Stimulated activated naive CD8-positive, alpha-beta T cell treated with anti-CD3 and anti-CD28 coated beads, Interleukin-15, amount 100 ng/mL, for 72 hours (primary cell): ENCODE measurements at regions not wholly inside any gene's neighbourhood (a gene's known extent, or its start where the extent isn't known, plus 50 kb on each side); places are given as distances from the start of the nearest gene placed in this dataset.

Experiments
- ATAC-seq: fragments of 150-1000 bp; cut with Tn5 transposase; 2 replicates; pipeline ENCODE4 v1.10.0; 2021; ENCODE audit warnings: mild to moderate bottlenecking, moderate library complexity
- DNase-seq, 2 donors: peaks; one replicate each; pipeline ENCODE4 v3.0.0; 2021 to 2022
- H3K27ac Mint-ChIP-seq, 2 donors: one replicate each; pipeline ENCODE4 v1.8.0; 2022; ENCODE audit warnings: mild to moderate bottlenecking in 2 of 2, mixed read lengths in 2 of 2, moderate library complexity in 2 of 2
- H3K27me3 Mint-ChIP-seq: one replicate; pipeline ENCODE4 v1.8.0; 2022; ENCODE audit warnings: mixed read lengths
- H3K4me1 Mint-ChIP-seq: one replicate; pipeline ENCODE4 v1.8.0; 2022; ENCODE audit warnings: mild to moderate bottlenecking, mixed read lengths
- H3K4me3 Mint-ChIP-seq, 2 donors: one replicate each; pipeline ENCODE4 v1.8.0; 2022; ENCODE audit warnings: mild to moderate bottlenecking in 2 of 2, mixed read lengths in 2 of 2, moderate library complexity in 1 of 2
- H3K9me3 Mint-ChIP-seq, 2 donors: one replicate each; pipeline ENCODE4 v1.8.0; 2022; ENCODE audit warnings: mixed read lengths in 2 of 2

DNA sequence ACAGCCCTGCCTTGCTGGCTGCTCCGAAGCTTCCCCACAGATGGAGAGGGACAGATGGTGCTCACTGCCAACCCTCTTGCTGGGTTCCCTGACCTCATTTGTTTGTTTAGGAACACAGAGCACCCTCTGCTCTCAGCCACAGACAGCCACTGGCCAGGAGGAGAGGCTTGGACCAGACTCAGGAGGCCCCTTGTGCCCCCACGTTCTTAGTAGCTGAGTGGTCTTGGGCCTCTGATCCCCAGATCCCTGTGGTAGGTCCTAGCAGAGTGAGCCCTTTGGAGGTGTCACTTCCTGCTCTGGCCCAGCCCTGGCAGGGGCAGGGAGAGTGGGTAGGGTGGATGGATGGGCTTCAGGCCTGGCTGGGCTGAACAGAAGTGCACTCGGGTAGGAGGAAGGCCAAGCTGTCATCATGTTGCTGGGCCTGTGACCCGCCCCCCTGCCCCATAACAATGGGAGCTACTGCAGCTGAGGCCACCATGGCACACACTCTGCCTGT is 84.0 kb downstream of the DHCR7 start:
- no peaks in the 10 kb centered on the region for H3K9me3 Mint-ChIP-seq
- H3K4me1 Mint-ChIP-seq = no peaks in the 10 kb centered on the region
- no peak for ATAC-seq
- H3K4me3 Mint-ChIP-seq = no peak overlapping the region
- DNase-seq = no peak
- no peak overlapping the region for H3K27ac Mint-ChIP-seq
- H3K27me3 Mint-ChIP-seq = no peaks in the 10 kb centered on the region

DNA sequence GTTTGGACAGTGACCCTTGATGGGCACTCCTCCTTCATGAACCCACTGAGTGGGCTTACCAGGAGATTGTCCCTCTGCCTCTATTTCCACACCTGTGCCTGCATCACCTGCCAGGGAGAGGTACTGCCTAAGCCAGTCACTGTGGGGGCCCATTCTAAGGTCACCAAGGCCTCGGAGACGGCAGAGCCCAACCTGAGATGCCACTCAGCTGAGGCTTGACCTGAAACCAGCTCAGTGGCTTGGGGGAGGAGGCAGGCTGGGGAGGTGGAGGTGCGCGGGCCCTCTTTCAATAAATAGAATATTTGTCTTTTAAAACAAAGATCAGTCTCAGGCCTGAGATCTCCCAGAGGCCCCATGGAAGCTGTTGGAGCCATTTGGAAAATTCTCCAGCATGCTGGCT is 84.5 kb downstream of the DHCR7 start:
- no peaks in the 10 kb centered on the region for H3K9me3 Mint-ChIP-seq
- no peak overlapping the region for H3K4me3 Mint-ChIP-seq
- ATAC-seq (no peak), DNase-seq (no peak)
- H3K27ac Mint-ChIP-seq = no peak overlapping the region
- no peaks in the 10 kb centered on the region for H3K4me1 Mint-ChIP-seq
- H3K27me3 Mint-ChIP-seq = no peaks in the 10 kb centered on the region

DNA sequence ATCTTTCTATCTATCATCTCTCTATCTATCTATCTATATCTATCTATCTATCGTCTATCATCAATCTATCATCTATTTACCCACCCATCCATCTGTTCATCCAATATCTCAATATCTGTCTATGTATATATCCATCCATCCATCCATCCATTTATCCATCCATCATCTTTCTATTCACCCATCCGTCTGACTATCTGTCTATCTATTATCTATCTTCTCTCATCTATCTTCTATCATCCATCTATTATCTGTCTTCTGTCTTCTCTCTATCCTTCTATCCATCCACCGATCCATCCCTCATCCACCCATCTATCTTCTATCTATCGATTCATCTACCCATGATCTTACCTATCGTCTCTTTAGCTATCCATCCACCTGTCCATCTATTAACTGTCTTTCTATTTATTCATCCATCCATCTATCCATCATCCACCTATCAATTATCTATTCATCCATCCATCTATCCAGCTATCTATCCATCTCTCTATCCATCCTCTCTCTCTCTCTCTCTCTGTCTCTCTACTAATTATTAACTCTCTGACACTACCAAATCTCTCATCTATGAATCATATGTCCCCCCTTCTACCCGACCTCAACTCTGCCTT is 89.1 kb downstream of the DHCR7 start:
- H3K4me1 Mint-ChIP-seq = no peaks in the 10 kb centered on the region
- no peak for DNase-seq
- H3K4me3 Mint-ChIP-seq = no peak overlapping the region
- no peak for ATAC-seq
- no peak overlapping the region for H3K27ac Mint-ChIP-seq
- no peaks in the 10 kb centered on the region for H3K9me3 Mint-ChIP-seq
- no peaks in the 10 kb centered on the region for H3K27me3 Mint-ChIP-seq

DNA sequence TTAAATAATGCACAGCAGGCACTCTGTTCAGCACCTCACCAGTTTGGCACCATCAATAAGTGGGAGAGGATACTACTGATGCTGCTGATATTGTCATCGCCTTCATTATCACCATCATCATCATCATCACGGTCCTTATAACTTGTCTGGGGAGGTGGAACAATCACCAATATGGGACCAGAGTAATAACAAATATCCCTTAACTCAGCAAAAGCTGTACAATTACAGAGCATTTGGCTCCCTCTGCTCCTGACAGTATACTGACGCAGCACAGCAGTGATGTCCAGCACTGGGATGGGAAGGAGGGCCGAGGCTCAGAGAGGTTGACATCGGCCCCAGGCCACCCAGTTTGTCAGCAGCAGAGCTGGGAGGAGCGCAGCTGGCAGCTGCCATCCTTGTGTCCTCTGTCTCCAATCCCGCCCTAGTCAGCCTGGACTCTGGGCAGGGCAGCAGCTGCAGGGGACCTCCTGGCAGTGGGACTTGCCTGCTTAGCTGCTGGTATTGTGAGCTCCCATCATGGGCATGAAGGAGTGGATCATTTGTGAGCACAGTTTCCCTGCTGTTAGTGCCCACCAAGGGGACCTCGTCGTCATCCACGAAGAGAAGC is 90.0 kb downstream of the DHCR7 start:
- H3K9me3 Mint-ChIP-seq = no peaks in the 10 kb centered on the region

DNA sequence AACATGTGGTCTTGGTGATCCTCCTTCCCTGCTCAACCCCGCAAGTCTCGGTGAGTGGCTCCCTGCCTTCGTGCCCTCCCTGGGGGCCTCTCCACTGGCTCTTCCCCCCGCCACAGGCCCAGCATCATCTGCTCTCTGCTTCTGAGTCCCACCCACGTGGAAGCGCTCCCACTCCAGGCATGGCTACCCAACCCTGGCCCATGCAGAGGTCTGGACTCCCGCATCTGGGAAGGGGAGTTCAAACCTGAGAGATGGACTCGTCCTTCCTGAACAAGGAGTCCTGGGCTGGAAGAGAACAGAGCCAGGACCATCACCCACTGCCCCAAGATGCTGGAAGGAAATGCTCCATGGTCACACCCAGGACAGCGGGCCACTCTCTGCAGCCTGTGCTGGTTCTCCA is 90.8 kb downstream of the DHCR7 start:
- Mint-ChIP-seq H3K4me3 (no peak overlapping the region), H3K4me1 (no peaks in the 10 kb centered on the region), H3K27me3 (peaks cover 9% of the 10 kb centered on the region), H3K27ac (peak overlapping the region in 1 of 2 donors; percentile 30), H3K9me3 (no peaks in the 10 kb centered on the region)
- ATAC-seq (no peak), DNase-seq (no peak)

More for the DNA sequence above, 90.0 kb downstream of the DHCR7 start:
- no peak for ATAC-seq
- H3K27ac Mint-ChIP-seq = no peak overlapping the region
- H3K4me1 Mint-ChIP-seq = no peaks in the 10 kb centered on the region
- DNase-seq = no peak
- no peak overlapping the region for H3K4me3 Mint-ChIP-seq
- peaks cover 1% of the 10 kb centered on the region for H3K27me3 Mint-ChIP-seq

DNA sequence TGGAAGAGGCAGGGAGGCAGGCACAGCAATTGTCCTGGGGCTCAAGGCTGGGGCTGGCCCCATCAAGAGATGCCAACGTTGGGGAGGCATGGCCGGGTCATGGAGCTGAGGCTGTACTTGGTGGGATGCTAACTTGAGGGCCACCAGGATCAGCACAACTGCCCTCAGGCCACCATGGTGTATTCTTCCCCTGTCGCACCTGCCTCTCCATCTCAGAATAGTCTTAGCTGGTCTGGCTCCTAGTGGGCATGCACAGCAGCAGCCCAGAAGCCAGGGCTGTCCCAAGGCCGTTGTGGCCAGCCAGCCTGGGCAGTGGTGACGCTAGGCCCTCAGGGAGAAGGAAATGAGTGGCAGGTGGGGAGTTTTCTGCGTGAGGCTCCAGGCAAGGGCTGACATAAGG is 91.3 kb downstream of the DHCR7 start:
- no peaks in the 10 kb centered on the region for H3K4me1 Mint-ChIP-seq
- ATAC-seq = no peak
- no peaks in the 10 kb centered on the region for H3K9me3 Mint-ChIP-seq
- H3K27me3 Mint-ChIP-seq = peaks cover 9% of the 10 kb centered on the region
- H3K27ac Mint-ChIP-seq = no peak overlapping the region
- DNase-seq = no peak
- no peak overlapping the region for H3K4me3 Mint-ChIP-seq

DNA sequence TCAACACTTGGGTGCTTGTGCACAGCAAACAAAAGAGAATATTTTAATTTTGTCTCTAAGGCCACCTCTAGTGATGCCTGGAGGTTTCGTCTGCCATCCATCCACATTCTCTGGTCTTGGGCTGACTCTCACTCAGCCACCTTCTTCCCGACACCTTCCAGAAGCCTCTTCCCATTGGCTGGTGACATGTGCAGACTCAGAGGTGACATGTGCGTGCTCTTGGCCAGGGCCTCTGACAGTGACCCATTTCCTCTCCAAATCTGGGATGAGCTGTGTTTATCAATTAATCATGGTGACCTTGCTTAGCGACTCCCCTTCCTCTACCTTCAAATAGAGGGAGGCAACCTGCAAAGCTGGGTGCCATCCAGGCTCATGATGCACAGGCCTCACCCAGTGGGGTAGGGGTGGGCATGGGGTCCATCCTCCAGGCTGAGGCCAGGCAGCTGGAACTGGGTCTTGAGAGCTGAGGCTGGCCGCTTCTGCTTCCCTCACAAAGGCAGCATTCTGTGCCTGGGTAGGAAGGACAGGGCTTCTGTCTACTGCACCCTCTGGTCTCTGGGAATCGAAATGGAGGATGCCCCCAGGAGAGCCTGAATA is 91.8 kb downstream of the DHCR7 start:
- Mint-ChIP-seq H3K27me3 (peaks cover 9% of the 10 kb centered on the region), H3K27ac (no peak overlapping the region), H3K4me3 (no peak overlapping the region), H3K9me3 (no peaks in the 10 kb centered on the region), H3K4me1 (no peaks in the 10 kb centered on the region)
- DNase-seq = no peak
- ATAC-seq = no peak

DNA sequence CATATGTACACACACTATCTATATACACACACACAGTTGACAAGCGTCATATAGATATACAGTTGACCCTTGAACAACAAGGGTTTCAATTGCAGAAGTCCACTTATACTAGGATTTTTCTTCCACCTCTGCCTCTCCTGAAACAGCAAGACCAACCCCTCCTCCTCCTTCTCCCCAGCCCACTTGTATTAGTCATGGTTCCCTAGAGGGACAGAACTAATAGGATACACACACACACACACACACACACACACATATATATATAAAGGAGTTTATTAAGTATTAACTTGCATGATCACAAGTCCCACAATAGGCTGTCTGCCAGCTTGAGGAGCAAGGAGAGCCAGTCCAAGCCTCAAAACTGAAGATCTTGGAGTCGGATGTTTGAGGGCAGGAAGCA is 92.9 kb downstream of the DHCR7 start:
- H3K4me1 Mint-ChIP-seq = no peaks in the 10 kb centered on the region
- no peak overlapping the region for H3K4me3 Mint-ChIP-seq
- H3K9me3 Mint-ChIP-seq = no peaks in the 10 kb centered on the region
- H3K27ac Mint-ChIP-seq = no peak overlapping the region
- ATAC-seq (no peak), DNase-seq (no peak)
- H3K27me3 Mint-ChIP-seq = peaks cover 9% of the 10 kb centered on the region

DNA sequence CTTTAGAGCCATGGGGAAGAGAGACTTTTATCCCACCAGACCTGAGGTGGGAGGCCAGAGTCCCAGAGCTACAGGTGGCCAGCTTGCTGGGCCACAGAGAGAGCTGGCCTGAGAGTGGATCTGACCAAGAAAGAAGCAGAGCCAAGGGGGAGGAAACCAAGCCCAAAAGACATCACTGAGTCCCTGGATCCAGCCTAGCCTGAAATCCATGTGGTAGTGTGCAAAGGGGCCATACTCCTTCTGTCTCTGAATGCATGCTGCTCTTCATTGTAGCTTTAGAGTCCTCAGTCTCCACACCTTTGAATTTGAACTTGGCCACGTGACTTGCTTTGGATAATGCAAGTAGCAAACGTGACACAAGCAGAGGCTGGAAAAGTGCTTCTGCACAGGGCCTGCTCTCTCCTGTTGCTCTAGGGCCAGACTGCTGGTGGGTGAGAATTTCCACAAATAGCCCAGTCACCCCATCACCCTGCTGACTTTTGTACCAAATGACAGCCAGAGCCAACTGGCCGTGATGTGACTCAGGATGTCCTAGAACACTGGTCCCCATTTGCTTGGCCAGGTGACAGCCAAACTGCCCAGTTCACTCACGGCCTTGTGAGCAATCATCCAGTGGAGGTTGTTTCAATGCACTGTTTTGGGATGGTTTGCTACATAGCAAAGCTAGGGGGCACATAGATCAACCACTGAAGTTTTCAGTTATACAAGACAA is 93.6 kb downstream of the DHCR7 start:
- no peaks in the 10 kb centered on the region for H3K9me3 Mint-ChIP-seq
- H3K27me3 Mint-ChIP-seq = peaks cover 14% of the 10 kb centered on the region
- DNase-seq (no peak), ATAC-seq (no peak)
- no peak overlapping the region for H3K27ac Mint-ChIP-seq
- H3K4me3 Mint-ChIP-seq = no peak overlapping the region
- no peaks in the 10 kb centered on the region for H3K4me1 Mint-ChIP-seq

DNA sequence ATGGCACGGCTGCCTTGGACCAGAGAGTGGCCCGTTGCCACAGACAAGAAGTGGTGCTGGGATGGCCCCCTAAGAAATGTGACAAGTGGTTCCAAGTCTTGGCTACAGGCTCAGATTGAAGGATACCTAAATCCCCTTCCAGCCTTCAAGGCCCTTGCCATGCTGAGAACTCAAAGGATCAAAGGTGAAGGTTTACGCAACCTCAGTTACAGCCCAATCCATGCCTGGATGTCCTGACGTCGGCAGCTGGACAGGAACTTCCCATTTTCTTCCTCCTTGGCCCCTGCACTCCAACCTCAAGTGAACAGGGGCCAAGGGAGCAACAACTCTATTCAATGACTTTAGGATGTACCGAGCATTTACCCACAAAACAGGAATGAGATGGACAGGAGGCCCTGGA is 95.4 kb downstream of the DHCR7 start:
- no peak overlapping the region for H3K27ac Mint-ChIP-seq
- no peaks in the 10 kb centered on the region for H3K9me3 Mint-ChIP-seq
- no peaks in the 10 kb centered on the region for H3K4me1 Mint-ChIP-seq
- no peak overlapping the region for H3K4me3 Mint-ChIP-seq
- DNase-seq (no peak), ATAC-seq (no peak)
- peaks cover 18% of the 10 kb centered on the region for H3K27me3 Mint-ChIP-seq

DNA sequence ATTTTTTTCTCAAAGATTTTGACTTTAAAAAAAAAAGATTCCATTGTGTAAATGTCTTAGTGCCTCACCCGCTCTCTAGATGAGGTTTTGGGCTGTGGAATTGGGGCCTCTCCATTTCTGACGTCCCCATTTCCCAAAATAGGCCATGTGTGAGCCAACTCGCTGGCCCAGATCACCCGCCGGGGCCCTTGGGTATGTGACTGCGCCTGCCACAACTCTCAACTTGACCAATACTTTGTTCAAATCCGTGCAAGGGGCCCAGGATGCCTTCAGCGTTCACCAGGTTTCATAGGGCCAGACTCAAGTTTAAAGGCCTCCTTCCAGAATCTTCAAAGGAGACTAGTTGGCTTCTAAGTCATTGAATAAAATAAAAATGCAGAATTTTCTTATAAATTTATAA is 96.0 kb downstream of the DHCR7 start:
- Mint-ChIP-seq H3K4me1 (no peaks in the 10 kb centered on the region), H3K4me3 (no peak overlapping the region), H3K27me3 (peaks cover 18% of the 10 kb centered on the region), H3K27ac (no peak overlapping the region), H3K9me3 (no peaks in the 10 kb centered on the region)
- ATAC-seq (no peak), DNase-seq (no peak)

DNA sequence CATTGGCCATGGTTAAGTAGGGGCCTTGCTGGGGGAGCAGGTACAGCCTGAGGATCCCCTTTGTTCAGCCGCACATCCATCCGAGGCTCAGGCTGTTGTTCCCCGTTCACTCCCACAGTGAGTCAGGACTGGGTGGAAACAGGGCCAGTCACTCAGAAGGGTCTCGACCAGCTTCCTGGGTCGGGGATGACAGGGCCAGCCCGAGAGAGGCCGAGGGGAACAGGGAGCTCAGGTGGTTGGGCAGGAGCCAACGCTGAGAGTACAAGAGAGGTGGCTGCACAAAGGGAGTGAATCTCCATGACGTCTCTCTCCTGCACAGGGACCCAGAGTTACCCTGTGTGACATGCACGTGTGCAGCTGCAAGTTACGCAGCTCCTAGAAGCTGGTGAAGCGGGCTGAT is 97.2 kb upstream of the SHANK2 start:
- Mint-ChIP-seq H3K4me3 (no peak overlapping the region), H3K27me3 (peaks cover 18% of the 10 kb centered on the region), H3K4me1 (no peaks in the 10 kb centered on the region), H3K9me3 (no peaks in the 10 kb centered on the region), H3K27ac (no peak overlapping the region)
- DNase-seq (no peak), ATAC-seq (no peak)

DNA sequence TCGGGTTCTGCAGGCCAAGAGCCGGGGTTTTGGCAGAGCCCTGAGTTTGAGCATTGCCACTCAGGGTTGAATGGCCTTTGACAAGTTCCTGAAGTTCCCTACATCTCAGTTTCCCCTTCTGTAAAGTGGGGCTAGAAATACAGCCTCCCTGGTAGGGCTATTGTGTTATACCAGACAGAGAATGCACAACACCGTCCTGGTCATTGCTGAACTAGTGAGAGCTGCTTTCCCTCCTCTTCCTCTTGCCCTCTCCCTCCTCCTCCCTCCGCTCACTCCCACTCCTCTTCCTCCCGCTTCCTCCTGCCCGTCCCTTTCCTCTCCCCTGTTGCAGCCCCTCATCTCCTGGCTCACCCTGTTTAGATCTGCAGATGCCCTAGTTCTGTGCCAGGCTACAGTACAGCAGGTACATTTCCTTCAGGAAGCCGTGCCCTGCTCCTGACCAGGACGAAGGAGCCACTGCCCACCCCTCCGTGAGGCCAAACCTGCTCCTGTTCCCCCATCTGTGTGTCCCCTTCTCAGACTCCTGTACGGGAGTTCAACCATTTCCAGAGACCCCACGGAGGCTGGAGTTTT is 91.5 kb upstream of the SHANK2 start:
- Mint-ChIP-seq H3K27me3 (peaks cover 8% of the 10 kb centered on the region), H3K9me3 (no peaks in the 10 kb centered on the region), H3K27ac (peak overlapping the region in 1 of 2 donors; percentile 76), H3K4me1 (no peaks in the 10 kb centered on the region), H3K4me3 (no peak overlapping the region)
- ATAC-seq (no peak), DNase-seq (no peak)

DNA sequence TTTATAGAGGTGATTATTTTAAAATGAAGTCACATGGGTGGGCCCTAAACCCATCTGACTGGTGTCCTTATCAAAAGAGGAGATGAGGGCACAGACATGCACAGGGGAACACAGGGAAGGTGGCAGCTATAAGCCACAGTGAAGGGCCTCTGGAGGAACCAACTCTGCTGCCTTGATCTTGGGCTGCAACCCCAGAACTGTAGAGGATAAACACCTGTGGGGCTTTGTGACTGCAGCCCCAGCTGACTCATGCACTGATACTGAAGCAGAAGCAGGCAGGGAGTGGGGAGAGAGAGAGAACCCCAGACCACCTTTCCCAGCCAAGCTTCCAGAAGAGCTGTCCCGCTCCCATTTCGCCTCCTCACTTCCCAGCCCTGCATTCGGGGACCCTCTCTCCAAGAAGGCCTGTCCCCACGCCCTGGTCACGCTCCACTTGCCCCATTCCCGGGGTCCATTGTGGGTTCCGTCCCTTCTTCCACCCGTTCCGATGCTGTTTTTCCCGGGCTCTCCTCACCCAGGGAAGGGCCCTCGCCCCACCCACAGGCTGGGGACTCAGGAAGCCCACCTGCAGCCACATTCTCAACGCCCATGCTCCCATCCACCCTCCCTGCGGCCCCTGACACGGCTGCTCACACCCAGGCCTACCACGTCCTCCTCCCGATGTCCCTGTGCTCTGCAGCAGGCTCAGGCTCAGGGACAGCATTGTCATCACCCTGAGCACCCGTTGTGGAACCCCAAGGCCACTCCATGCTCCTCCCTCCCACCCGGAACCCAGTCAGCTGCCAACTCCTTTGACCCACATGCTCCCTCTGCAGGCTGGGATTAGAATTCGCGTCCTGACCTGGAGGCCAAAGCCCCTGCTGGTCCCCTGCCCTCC is 90.8 kb upstream of the SHANK2 start:
- Mint-ChIP-seq H3K27me3 (peaks cover 8% of the 10 kb centered on the region), H3K9me3 (no peaks in the 10 kb centered on the region), H3K4me3 (no peak overlapping the region), H3K4me1 (no peaks in the 10 kb centered on the region), H3K27ac (no peak overlapping the region)
- DNase-seq (peak in 1 of 2 donors; percentile 14), ATAC-seq (peak; percentile 31)

DNA sequence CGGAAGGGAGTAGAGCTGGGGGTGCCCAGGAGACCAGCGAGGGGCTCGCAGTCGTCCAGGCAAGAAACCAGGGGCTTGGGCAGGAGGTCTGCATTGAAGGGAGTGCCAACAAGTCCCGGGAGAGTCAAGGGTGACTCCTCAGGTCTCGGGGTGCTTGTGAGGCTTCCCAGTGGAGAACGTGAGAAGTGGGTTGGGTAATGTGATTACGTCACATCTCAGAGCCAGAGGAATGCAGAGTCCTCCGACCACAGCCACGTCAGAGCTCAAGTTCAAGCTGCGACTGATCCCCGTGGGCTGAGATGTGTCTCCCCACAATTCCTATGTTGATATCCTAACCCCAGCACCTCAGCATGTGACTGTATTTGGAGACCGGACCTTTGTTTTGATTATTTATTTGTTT is 89.7 kb upstream of the SHANK2 start:
- ATAC-seq (no peak), DNase-seq (no peak)
- no peaks in the 10 kb centered on the region for H3K4me1 Mint-ChIP-seq
- no peak overlapping the region for H3K4me3 Mint-ChIP-seq
- no peak overlapping the region for H3K27ac Mint-ChIP-seq
- H3K9me3 Mint-ChIP-seq = no peaks in the 10 kb centered on the region
- H3K27me3 Mint-ChIP-seq = peaks cover 8% of the 10 kb centered on the region
